ENCODE measurements at regions not wholly inside any gene's neighbourhood (a gene's known extent, or its start where the extent isn't known, plus 50 kb on each side); places are given as distances from the start of the nearest gene placed in this dataset.

- Mint-ChIP-seq H3K4me3 (no peak overlapping the region), H3K36me3 (ENCODE audit: low read depth) (peaks cover 10% of the 10 kb centered on the region; the same call in 2 of the 3 replicates), H3K27me3 (ENCODE audit: insufficient read depth, low read depth, poor library complexity) (peaks cover 2% of the 10 kb centered on the region), H3K4me1 (peaks cover 23% of the 10 kb centered on the region), H3K27ac (no peak overlapping the region), H3K9me3 (peaks cover 17% of the 10 kb centered on the region)
- Histone ChIP-seq H2AFZ (no peak overlapping the region), H3K9me2 (ENCODE audit: insufficient read depth) (no peaks in the 10 kb centered on the region), H3K36me3 (ENCODE audit: insufficient read depth) (no peaks in the 10 kb centered on the region), H3K79me2 (replicated peaks; ENCODE audit: insufficient read depth) (no peaks in the 10 kb centered on the region), H3K27ac (ENCODE audit: low read depth) (no peak overlapping the region), H3K4me3 (no peak overlapping the region), H3K4me1 (ENCODE audit: insufficient read depth) (peaks cover 19% of the 10 kb centered on the region), H3F3A (replicated peaks; ENCODE audit: low read depth) (0 out of 2 replicates have a peak, but pooled peaks cover 3% of the 10 kb centered on the region), H4K20me1 (replicated peaks; ENCODE audit: insufficient read depth) (no peaks in the 10 kb centered on the region), H3K4me2 (peak overlapping the region; percentile 63; the same call in 1 of the 2 replicates), H3K27me3 (ENCODE audit: insufficient read depth) (no peaks in the 10 kb centered on the region)
- DNase-seq (ENCODE audit: low spot score) (no peak), ATAC-seq (no peak)
- TF ChIP-seq ZNF462 (CRISPR knock-in tag; IDR thresholded peaks at IDR 0.05) (no peak), REST (IDR thresholded peaks at IDR 0.05; ENCODE audit: unreplicated experiment) (no peak), JUNB (IDR thresholded peaks at IDR 0.05; ENCODE audit: unreplicated experiment) (no peak), EZH2phosphoT487 (IDR thresholded peaks at IDR 0.05; ENCODE audit: unreplicated experiment) (no peak), ZNF114 (CRISPR knock-in tag; IDR thresholded peaks at IDR 0.05) (no peak), CREB1 (CRISPR knock-in tag; IDR thresholded peaks at IDR 0.05; ENCODE audit: low read depth) (no peak), EZH2 (IDR thresholded peaks at IDR 0.05; ENCODE audit: low read depth, unreplicated experiment) (no peak), POLR2AphosphoS5 (IDR thresholded peaks at IDR 0.05; ENCODE audit: low read depth) (no peak), ZNF331 (CRISPR knock-in tag; IDR thresholded peaks at IDR 0.05; ENCODE audit: low read depth) (no peak), STAT1 (IDR thresholded peaks at IDR 0.05; ENCODE audit: unreplicated experiment) (no peak), NANOG (IDR thresholded peaks at IDR 0.05; ENCODE audit: borderline replicate concordance) (no peak)
- TF ChIP-seq, protein P1, sequence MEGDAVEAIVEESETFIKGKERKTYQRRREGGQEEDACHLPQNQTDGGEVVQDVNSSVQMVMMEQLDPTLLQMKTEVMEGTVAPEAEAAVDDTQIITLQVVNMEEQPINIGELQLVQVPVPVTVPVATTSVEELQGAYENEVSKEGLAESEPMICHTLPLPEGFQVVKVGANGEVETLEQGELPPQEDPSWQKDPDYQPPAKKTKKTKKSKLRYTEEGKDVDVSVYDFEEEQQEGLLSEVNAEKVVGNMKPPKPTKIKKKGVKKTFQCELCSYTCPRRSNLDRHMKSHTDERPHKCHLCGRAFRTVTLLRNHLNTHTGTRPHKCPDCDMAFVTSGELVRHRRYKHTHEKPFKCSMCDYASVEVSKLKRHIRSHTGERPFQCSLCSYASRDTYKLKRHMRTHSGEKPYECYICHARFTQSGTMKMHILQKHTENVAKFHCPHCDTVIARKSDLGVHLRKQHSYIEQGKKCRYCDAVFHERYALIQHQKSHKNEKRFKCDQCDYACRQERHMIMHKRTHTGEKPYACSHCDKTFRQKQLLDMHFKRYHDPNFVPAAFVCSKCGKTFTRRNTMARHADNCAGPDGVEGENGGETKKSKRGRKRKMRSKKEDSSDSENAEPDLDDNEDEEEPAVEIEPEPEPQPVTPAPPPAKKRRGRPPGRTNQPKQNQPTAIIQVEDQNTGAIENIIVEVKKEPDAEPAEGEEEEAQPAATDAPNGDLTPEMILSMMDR (conservative IDR thresholded peaks at IDR 0.05; ENCODE audit: low read depth in 2 of 2): no peak
- TF ChIP-seq, protein P2, sequence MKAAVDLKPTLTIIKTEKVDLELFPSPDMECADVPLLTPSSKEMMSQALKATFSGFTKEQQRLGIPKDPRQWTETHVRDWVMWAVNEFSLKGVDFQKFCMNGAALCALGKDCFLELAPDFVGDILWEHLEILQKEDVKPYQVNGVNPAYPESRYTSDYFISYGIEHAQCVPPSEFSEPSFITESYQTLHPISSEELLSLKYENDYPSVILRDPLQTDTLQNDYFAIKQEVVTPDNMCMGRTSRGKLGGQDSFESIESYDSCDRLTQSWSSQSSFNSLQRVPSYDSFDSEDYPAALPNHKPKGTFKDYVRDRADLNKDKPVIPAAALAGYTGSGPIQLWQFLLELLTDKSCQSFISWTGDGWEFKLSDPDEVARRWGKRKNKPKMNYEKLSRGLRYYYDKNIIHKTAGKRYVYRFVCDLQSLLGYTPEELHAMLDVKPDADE (IDR thresholded peaks at IDR 0.05): no peak
Observed at GRCh38 chr6:14258117-14258516, 140.5 kb downstream of the CD83 start.
